Nephron progenitor cell (in vitro differentiated cells): ENCODE measurements at regions not wholly inside any gene's neighbourhood (a gene's known extent, or its start where the extent isn't known, plus 50 kb on each side); places are given as distances from the start of the nearest gene placed in this dataset.

Source experiments
- DNase-seq: peaks from one replicate; pipeline ENCODE4 v3.0.0; 2021
- H3K27ac Mint-ChIP-seq: 2 replicates; pipeline ENCODE4 v1.8.0; 2021; ENCODE audit warnings: mild to moderate bottlenecking, moderate library complexity, mixed read lengths
- H3K27me3 Mint-ChIP-seq: 2 replicates; pipeline ENCODE4 v1.8.0; 2021; ENCODE audit warnings: mild to moderate bottlenecking, low read depth, mixed read lengths; ENCODE audit not compliant: poor library complexity
- H3K36me3 Mint-ChIP-seq: 2 replicates; pipeline ENCODE4 v1.8.0; 2021; ENCODE audit warnings: low read depth, mixed read lengths
- H3K4me1 Mint-ChIP-seq: 2 replicates; pipeline ENCODE4 v1.8.0; 2021; ENCODE audit warnings: mixed read lengths
- H3K4me3 Mint-ChIP-seq: 2 replicates; pipeline ENCODE4 v1.8.0; 2021; ENCODE audit warnings: mild to moderate bottlenecking, moderate library complexity, mixed read lengths
- H3K9me3 Mint-ChIP-seq: 2 replicates; pipeline ENCODE4 v1.8.0; 2021; ENCODE audit warnings: mild to moderate bottlenecking, moderate library complexity, mixed read lengths
- CTCF ChIP-seq: fragments of 200-600 bp; sonication (generic); IDR thresholded peaks from 2 replicates; pipeline ENCODE4 v1.5.0; 2021; ENCODE audit warnings: antibody characterized with exemption

GRCh38 chr2:198362740-198363139 lies 558.3 kb downstream of the PLCL1 start:
- no peaks in the 10 kb centered on the region for H3K4me1 Mint-ChIP-seq
- DNase-seq, result no peak

GRCh38 chr2:198359308-198359707 lies 554.9 kb downstream of the PLCL1 start:
- H3K9me3 Mint-ChIP-seq, result no peaks in the 10 kb centered on the region
- DNase-seq, result no peak
- TF ChIP-seq CTCF, result no peak
- no peak overlapping the region for H3K4me3 Mint-ChIP-seq
- no peaks in the 10 kb centered on the region for H3K4me1 Mint-ChIP-seq
- no peaks in the 10 kb centered on the region for H3K36me3 Mint-ChIP-seq
- no peak overlapping the region for H3K27ac Mint-ChIP-seq
- H3K27me3 Mint-ChIP-seq, result no peaks in the 10 kb centered on the region

More at GRCh38 chr2:198362740-198363139, 558.3 kb downstream of the PLCL1 start:
- TF ChIP-seq CTCF, result no peak
- Mint-ChIP-seq H3K27ac (no peak overlapping the region), H3K4me3 (no peak overlapping the region), H3K36me3 (no peaks in the 10 kb centered on the region), H3K27me3 (peaks cover 5% of the 10 kb centered on the region), H3K9me3 (no peaks in the 10 kb centered on the region)

- TF ChIP-seq CTCF, result no peak
- H3K27me3 Mint-ChIP-seq, result no peaks in the 10 kb centered on the region
- no peaks in the 10 kb centered on the region for H3K36me3 Mint-ChIP-seq
- H3K4me1 Mint-ChIP-seq, result no peaks in the 10 kb centered on the region
- H3K9me3 Mint-ChIP-seq, result no peaks in the 10 kb centered on the region
- no peak for DNase-seq
- H3K4me3 Mint-ChIP-seq, result no peak overlapping the region
- H3K27ac Mint-ChIP-seq, result no peak overlapping the region
Measured at GRCh38 chr2:198356157-198356556, 551.8 kb downstream of the PLCL1 start.

- DNase-seq, result no peak
- Mint-ChIP-seq H3K9me3 (no peaks in the 10 kb centered on the region), H3K4me3 (no peak overlapping the region), H3K27ac (no peak overlapping the region), H3K4me1 (no peaks in the 10 kb centered on the region), H3K27me3 (no peaks in the 10 kb centered on the region), H3K36me3 (no peaks in the 10 kb centered on the region)
- no peak for TF ChIP-seq CTCF
Measured at GRCh38 chr2:198351647-198352046, 547.3 kb downstream of the PLCL1 start.

- H3K4me1 Mint-ChIP-seq, result no peaks in the 10 kb centered on the region
- no peaks in the 10 kb centered on the region for H3K9me3 Mint-ChIP-seq
- no peaks in the 10 kb centered on the region for H3K27me3 Mint-ChIP-seq
- no peak overlapping the region for H3K27ac Mint-ChIP-seq
- no peak for TF ChIP-seq CTCF
- H3K36me3 Mint-ChIP-seq, result no peaks in the 10 kb centered on the region
- DNase-seq, result no peak
- no peak overlapping the region for H3K4me3 Mint-ChIP-seq
Measured at GRCh38 chr2:198347946-198348345, 543.6 kb downstream of the PLCL1 start.

- Mint-ChIP-seq H3K27ac (no peak overlapping the region), H3K36me3 (no peaks in the 10 kb centered on the region), H3K4me3 (no peak overlapping the region), H3K4me1 (no peaks in the 10 kb centered on the region), H3K9me3 (no peaks in the 10 kb centered on the region), H3K27me3 (no peaks in the 10 kb centered on the region)
- TF ChIP-seq CTCF, result no peak
- no peak for DNase-seq
Measured at GRCh38 chr2:198347349-198347748, 543.0 kb downstream of the PLCL1 start.
